HepG2 (cell line): ENCODE measurements at regions not wholly inside any gene's neighbourhood (a gene's known extent, or its start where the extent isn't known, plus 50 kb on each side); places are given as distances from the start of the nearest gene placed in this dataset.

Experiments
- ARID2 ChIP-seq: sonication (generic); formaldehyde crosslinking; IDR thresholded peaks from 2 replicates; pipeline ENCODE4 v1.8.1; 2022; ENCODE audit warnings: mild to moderate bottlenecking, missing genetic modification reagents, borderline replicate concordance
- FOXO1 ChIP-seq: sonication (generic); formaldehyde crosslinking; IDR thresholded peaks from 2 replicates; pipeline ENCODE4 v1.4.0; 2020; ENCODE audit warnings: missing genetic modification reagents
- GABPB1 ChIP-seq: IDR thresholded peaks from 2 replicates; pipeline ENCODE4 v1.6.1; 2016; ENCODE audit warnings: mild to moderate bottlenecking, missing genetic modification reagents, moderate library complexity, missing compliant biosample characterization
- HOMEZ ChIP-seq: IDR thresholded peaks from 2 replicates; pipeline ENCODE4 v1.6.1; 2016; ENCODE audit warnings: low read depth
- HOXA7 ChIP-seq: sonication (generic); formaldehyde crosslinking; IDR thresholded peaks from 2 replicates; pipeline ENCODE4 v1.8.1; 2022; ENCODE audit warnings: mild to moderate bottlenecking, missing genetic modification reagents, moderate library complexity
- MIER2 ChIP-seq: IDR thresholded peaks from 2 replicates; pipeline ENCODE4 v1.6.1; 2016; ENCODE audit warnings: missing biosample characterization, missing genetic modification reagents
- MYNN ChIP-seq: sonication (generic); formaldehyde crosslinking; IDR thresholded peaks from 2 replicates; pipeline ENCODE4 v1.4.0; 2020; ENCODE audit warnings: mild to moderate bottlenecking, low read depth, missing genetic modification reagents
- NONO ChIP-seq, 2 experiments: fragments of 450-650 bp in 1 of 2; sonication (generic) in 1 of 2; formaldehyde crosslinking in 1 of 2; IDR thresholded peaks in 1 of 2; conservative IDR thresholded peaks in 1 of 2; 2 replicates each; pipeline versions ENCODE4 v1.6.1 to v1.8.0; 2017 to 2022; ENCODE audit warnings: mild to moderate bottlenecking in 1 of 2, missing genetic modification reagents in 1 of 2, moderate library complexity in 1 of 2
- SMAD3 ChIP-seq: sonication (generic); formaldehyde crosslinking; IDR thresholded peaks from 2 replicates; pipeline ENCODE4 v1.4.0; 2020; ENCODE audit warnings: missing genetic modification reagents
- SMYD3 ChIP-seq: sonication (generic); formaldehyde crosslinking; IDR thresholded peaks from 2 replicates; pipeline ENCODE4 v1.8.1; 2023; ENCODE audit warnings: mild to moderate bottlenecking, missing genetic modification reagents
- TBX2 ChIP-seq: sonication (generic); formaldehyde crosslinking; IDR thresholded peaks from 2 replicates; pipeline ENCODE4 v1.5.0; 2020; ENCODE audit warnings: missing genetic modification reagents, mild to moderate bottlenecking, borderline replicate concordance
- ZBTB7B ChIP-seq: sonication (generic); formaldehyde crosslinking; IDR thresholded peaks from 2 replicates; pipeline ENCODE4 v1.4.0; 2020; ENCODE audit warnings: missing genetic modification reagents
- ZNF160 ChIP-seq: sonication (generic); formaldehyde crosslinking; IDR thresholded peaks from 2 replicates; pipeline ENCODE4 v1.8.0; 2022; ENCODE audit warnings: mild to moderate bottlenecking, inconsistent platforms, missing genetic modification reagents
- ZNF20 ChIP-seq: sonication (generic); formaldehyde crosslinking; IDR thresholded peaks from 2 replicates; pipeline ENCODE4 v1.4.0; 2020; ENCODE audit warnings: mild to moderate bottlenecking, moderate library complexity, missing genetic modification reagents
- TF ChIP-seq, protein P1 (sequence below): sonication (generic); formaldehyde crosslinking; IDR thresholded peaks from 2 replicates; pipeline ENCODE4 v1.4.0; 2020; ENCODE audit warnings: low read depth, missing genetic modification reagents
- TF ChIP-seq, protein P2 (sequence below): sonication (generic); formaldehyde crosslinking; IDR thresholded peaks from 2 replicates; pipeline ENCODE4 v1.5.0; 2020; ENCODE audit warnings: mild to moderate bottlenecking, missing genetic modification reagents
- TF ChIP-seq, protein P3 (sequence below): sonication (generic); formaldehyde crosslinking; IDR thresholded peaks from 2 replicates; pipeline ENCODE4 v1.4.0; 2020; ENCODE audit warnings: mild to moderate bottlenecking, missing genetic modification reagents

DNA sequence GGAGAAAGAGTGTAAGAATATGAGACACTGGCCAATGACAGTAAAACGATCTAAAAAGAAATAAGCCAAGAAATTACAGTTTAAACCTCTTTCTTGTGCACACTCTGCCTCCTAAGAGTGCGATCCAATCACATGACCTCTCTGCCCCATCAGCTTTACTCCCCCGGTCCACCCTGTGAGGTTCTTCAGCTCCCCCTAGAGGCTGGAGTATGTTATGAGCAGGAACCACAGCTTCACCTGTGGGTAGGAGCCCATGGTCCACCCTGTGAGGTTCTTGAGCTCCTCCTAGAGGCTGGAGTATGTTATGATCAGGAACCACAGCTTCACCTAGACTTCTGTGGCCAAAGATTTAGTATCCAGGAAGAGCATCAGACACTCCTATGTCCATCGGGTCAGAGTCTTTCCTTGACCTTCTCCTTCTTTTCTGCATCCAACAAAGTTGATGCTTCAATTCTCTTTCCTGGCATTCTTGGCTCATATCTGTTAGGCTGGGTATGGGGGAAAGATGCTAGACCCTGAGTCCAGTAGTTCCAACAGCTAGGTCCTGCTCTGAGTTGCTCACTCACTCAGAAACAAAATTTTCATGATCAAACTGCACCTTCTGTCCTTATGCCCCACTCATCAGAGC lies 164.0 kb downstream of the MINAR1 start (continued):
- TF ChIP-seq HOMEZ (peak; percentile 50; the same call in 1 of the 2 replicates), ZBTB7B (no peak), MYNN (CRISPR knock-in tag) (no peak), ZNF20 (CRISPR knock-in tag) (no peak), SMAD3 (CRISPR knock-in tag) (no peak), MIER2 (CRISPR knock-in tag) (peak; percentile 74; the same call in 1 of the 2 replicates), SMYD3 (CRISPR knock-in tag) (no peak), TBX2 (no peak), GABPB1 (CRISPR knock-in tag) (peak; percentile 57; the same call in 1 of the 2 replicates), FOXO1 (CRISPR knock-in tag) (0 out of 2 replicates have a peak, but pooled peaks have one; percentile 9), ZNF160 (CRISPR knock-in tag) (no peak), HOXA7 (CRISPR knock-in tag) (no peak), NONO (IDR thresholded peaks at IDR 0.05) (no peak), NONO (CRISPR knock-in tag; conservative IDR thresholded peaks at IDR 0.05) (no peak), ARID2 (CRISPR knock-in tag) (no peak)
- TF ChIP-seq, protein P1, sequence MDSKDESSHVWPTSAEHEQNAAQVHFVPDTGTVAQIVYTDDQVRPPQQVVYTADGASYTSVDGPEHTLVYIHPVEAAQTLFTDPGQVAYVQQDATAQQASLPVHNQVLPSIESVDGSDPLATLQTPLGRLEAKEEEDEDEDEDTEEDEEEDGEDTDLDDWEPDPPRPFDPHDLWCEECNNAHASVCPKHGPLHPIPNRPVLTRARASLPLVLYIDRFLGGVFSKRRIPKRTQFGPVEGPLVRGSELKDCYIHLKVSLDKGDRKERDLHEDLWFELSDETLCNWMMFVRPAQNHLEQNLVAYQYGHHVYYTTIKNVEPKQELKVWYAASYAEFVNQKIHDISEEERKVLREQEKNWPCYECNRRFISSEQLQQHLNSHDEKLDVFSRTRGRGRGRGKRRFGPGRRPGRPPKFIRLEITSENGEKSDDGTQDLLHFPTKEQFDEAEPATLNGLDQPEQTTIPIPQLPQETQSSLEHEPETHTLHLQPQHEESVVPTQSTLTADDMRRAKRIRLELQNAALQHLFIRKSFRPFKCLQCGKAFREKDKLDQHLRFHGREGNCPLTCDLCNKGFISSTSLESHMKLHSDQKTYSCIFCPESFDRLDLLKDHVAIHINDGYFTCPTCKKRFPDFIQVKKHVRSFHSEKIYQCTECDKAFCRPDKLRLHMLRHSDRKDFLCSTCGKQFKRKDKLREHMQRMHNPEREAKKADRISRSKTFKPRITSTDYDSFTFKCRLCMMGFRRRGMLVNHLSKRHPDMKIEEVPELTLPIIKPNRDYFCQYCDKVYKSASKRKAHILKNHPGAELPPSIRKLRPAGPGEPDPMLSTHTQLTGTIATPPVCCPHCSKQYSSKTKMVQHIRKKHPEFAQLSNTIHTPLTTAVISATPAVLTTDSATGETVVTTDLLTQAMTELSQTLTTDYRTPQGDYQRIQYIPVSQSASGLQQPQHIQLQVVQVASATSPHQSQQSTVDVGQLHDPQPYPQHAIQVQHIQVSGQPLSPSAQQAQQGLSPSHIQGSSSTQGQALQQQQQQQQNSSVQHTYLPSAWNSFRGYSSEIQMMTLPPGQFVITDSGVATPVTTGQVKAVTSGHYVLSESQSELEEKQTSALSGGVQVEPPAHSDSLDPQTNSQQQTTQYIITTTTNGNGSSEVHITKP = no peak
- TF ChIP-seq, protein P2, sequence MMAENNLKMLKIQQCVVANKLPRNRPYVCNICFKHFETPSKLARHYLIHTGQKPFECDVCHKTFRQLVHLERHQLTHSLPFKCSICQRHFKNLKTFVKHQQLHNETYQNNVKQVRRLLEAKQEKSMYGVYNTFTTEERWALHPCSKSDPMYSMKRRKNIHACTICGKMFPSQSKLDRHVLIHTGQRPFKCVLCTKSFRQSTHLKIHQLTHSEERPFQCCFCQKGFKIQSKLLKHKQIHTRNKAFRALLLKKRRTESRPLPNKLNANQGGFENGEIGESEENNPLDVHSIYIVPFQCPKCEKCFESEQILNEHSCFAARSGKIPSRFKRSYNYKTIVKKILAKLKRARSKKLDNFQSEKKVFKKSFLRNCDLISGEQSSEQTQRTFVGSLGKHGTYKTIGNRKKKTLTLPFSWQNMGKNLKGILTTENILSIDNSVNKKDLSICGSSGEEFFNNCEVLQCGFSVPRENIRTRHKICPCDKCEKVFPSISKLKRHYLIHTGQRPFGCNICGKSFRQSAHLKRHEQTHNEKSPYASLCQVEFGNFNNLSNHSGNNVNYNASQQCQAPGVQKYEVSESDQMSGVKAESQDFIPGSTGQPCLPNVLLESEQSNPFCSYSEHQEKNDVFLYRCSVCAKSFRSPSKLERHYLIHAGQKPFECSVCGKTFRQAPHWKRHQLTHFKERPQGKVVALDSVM (CRISPR knock-in tag) = no peak
- TF ChIP-seq, protein P3, sequence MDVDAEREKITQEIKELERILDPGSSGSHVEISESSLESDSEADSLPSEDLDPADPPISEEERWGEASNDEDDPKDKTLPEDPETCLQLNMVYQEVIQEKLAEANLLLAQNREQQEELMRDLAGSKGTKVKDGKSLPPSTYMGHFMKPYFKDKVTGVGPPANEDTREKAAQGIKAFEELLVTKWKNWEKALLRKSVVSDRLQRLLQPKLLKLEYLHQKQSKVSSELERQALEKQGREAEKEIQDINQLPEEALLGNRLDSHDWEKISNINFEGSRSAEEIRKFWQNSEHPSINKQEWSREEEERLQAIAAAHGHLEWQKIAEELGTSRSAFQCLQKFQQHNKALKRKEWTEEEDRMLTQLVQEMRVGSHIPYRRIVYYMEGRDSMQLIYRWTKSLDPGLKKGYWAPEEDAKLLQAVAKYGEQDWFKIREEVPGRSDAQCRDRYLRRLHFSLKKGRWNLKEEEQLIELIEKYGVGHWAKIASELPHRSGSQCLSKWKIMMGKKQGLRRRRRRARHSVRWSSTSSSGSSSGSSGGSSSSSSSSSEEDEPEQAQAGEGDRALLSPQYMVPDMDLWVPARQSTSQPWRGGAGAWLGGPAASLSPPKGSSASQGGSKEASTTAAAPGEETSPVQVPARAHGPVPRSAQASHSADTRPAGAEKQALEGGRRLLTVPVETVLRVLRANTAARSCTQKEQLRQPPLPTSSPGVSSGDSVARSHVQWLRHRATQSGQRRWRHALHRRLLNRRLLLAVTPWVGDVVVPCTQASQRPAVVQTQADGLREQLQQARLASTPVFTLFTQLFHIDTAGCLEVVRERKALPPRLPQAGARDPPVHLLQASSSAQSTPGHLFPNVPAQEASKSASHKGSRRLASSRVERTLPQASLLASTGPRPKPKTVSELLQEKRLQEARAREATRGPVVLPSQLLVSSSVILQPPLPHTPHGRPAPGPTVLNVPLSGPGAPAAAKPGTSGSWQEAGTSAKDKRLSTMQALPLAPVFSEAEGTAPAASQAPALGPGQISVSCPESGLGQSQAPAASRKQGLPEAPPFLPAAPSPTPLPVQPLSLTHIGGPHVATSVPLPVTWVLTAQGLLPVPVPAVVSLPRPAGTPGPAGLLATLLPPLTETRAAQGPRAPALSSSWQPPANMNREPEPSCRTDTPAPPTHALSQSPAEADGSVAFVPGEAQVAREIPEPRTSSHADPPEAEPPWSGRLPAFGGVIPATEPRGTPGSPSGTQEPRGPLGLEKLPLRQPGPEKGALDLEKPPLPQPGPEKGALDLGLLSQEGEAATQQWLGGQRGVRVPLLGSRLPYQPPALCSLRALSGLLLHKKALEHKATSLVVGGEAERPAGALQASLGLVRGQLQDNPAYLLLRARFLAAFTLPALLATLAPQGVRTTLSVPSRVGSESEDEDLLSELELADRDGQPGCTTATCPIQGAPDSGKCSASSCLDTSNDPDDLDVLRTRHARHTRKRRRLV (CRISPR knock-in tag) = no peak
